Forelimb muscle (tissue), 1 donor: ENCODE measurements at regions not wholly inside any gene's neighbourhood (a gene's known extent, or its start where the extent isn't known, plus 50 kb on each side); places are given as distances from the start of the nearest gene placed in this dataset.
A peak's percentile ranks its signal among the peaks of the same experiment; 100 is the strongest.

ENCODE experiments used
- DNase-seq: peaks from one replicate; pipeline ENCODE4 v3.0.0-alpha.2; 2013; ENCODE audit warnings: low read depth

- DNase-seq = no peak
These were observed 457.9 kb downstream of the GRIA2 start for GRCh38 chr4:157678478-157678877.

GRCh38 chr4:157674699-157675098 is 454.2 kb downstream of the GRIA2 start:
- peak; percentile 11 for DNase-seq

DNA sequence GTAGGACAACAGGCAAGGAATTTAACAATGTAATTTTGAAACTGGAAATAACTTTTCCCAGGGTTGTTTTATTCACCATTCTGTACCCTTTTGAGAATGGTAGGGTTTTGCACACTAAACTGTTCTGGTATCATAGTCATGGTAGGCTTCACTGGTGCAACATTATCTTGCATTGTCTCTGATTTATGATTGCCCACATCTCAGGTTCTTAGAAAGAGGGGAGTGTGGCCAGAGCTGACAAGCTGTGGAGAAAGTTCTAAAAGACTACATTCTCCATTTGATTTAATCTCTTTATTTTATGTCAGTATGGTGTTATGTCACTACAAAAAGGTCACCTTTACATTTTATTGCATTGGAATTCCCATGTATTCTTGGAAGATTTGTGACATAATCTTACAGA is 447.3 kb downstream of the GRIA2 start:
- no peak for DNase-seq

GRCh38 chr4:157664726-157665125 is 444.2 kb downstream of the GRIA2 start:
- DNase-seq = no peak

GRCh38 chr4:157655096-157655809 is 434.7 kb downstream of the GRIA2 start:
- no peak for DNase-seq

- no peak for DNase-seq
These were observed 422.7 kb downstream of the GRIA2 start for GRCh38 chr4:157643257-157643656.

- no peak for DNase-seq
These were observed 413.5 kb downstream of the GRIA2 start for GRCh38 chr4:157634057-157634456.

GRCh38 chr4:157616741-157617472 is 396.4 kb downstream of the GRIA2 start:
- no peak for DNase-seq

DNA sequence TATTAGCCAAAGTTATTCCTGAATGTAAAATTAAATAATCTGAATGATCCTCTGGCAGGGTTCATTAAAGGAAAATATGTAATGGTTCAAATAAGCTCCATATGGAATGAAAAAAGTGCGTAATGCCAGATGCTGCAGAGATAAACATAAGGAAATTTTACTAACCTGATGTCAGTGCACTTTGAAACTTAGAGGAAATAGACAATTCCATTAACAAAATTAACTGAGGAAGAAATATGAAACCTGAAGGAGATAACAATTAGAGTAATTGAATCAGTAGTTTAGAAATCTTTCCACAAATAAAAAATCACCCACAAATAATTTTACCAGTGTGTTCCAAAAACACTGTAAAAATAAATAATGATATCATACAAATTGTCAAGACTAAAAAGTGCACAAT is 387.5 kb downstream of the GRIA2 start:
- no peak for DNase-seq

- DNase-seq = no peak
These were observed 380.1 kb downstream of the GRIA2 start for GRCh38 chr4:157600583-157600982.

- DNase-seq = no peak
These were observed 370.7 kb downstream of the GRIA2 start for GRCh38 chr4:157591245-157591644.

- no peak for DNase-seq
These were observed 370.2 kb downstream of the GRIA2 start for GRCh38 chr4:157590679-157591078.

GRCh38 chr4:157587681-157588423 is 367.3 kb downstream of the GRIA2 start:
- DNase-seq = no peak

- no peak for DNase-seq
These were observed 361.6 kb downstream of the GRIA2 start for GRCh38 chr4:157582141-157582540.

- no peak for DNase-seq
These were observed 356.2 kb downstream of the GRIA2 start for GRCh38 chr4:157576671-157577217.

- no peak for DNase-seq
These were observed 354.8 kb downstream of the GRIA2 start for GRCh38 chr4:157575339-157575738.

DNA sequence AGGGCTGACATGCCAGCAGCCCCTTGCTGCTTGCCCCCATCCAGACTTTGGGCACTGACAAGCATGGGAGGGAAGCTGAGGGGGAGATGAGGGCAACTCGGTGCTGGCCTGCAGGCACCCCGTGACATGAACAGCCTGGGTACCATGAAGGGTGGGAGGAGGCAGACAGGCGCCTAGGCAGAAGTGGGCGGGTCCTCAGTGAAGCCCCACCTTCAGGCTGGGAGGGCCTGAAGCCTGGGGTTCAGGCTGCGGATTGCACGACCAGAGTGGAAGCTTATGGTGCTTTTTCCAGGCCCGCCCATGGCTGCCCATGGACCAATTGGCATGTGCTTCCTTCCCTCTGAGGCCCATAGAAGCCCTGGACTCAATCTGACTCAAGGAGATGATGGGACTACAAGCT is 354.1 kb downstream of the GRIA2 start:
- no peak for DNase-seq

DNA sequence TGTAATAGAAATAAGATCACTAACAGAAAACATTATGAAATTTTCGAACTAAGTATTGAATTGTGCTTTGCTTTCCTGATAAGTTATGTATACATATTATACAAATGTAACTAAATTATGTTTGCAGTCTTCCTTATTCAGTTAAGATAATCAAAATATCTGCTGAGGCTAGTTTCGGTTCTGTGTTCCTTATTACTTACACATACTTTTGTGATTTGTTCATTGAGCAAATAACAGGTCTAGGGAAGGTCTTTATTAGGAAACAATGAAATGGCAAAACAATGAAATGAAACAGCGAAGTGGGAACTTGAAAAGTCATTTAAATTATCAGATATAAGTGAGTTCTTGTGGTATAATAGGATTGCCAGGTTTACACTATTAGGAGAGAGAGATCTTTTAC is 352.4 kb downstream of the GRIA2 start:
- no peak for DNase-seq

GRCh38 chr4:157572284-157572683 is 351.8 kb downstream of the GRIA2 start:
- no peak for DNase-seq

- DNase-seq = no peak
These were observed 344.2 kb downstream of the GRIA2 start for GRCh38 chr4:157564771-157565170.

DNA sequence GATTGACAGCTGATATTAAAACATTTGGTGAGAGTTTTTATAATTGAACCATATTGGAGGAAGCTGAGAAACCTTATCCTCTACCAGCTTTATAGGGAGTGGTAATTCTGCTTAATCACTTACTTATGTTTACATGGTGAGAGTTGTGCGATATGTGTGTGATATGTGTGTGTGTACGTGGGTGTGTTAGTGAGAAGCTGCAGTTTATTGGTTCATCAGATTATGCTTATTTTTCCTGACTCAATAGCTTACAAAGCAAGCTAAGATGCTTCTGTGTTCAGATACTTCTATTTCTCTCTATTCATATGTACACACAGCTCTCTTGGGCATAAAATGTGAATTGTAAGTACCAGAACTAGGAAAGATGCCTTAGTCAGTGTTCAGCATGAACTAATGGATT is 343.7 kb downstream of the GRIA2 start:
- no peak for DNase-seq

- no peak for DNase-seq
These were observed 337.5 kb downstream of the GRIA2 start for GRCh38 chr4:157558016-157558415.
